Heart left ventricle (tissue), 16 donors: ENCODE measurements at regions not wholly inside any gene's neighbourhood (a gene's known extent, or its start where the extent isn't known, plus 50 kb on each side); places are given as distances from the start of the nearest gene placed in this dataset.

Experiments
- ATAC-seq, 4 donors: fragments of 200-7000 bp; cut with Tn5 transposase; one replicate each; pipeline ENCODE4 v1.9.1; 2020 to 2022; ENCODE audit warnings: moderate library complexity in 4 of 4, mild to moderate bottlenecking in 3 of 4, moderate number of reproducible peaks in 1 of 4
- DNase-seq, 5 donors: peaks; one replicate each; pipeline ENCODE4 v3.0.0-alpha.2; 2020
- H3K27ac ChIP-seq, 12 donors: fragments of 200-600 bp; sonication (generic) in 4 of 12; one replicate each; pipeline versions ENCODE4 v1.5.0 to v1.8.0; 2016 to 2022; ENCODE audit warnings: mild to moderate bottlenecking in 2 of 12
- H3K27me3 ChIP-seq, 9 donors: fragments of 200-600 bp; sonication (generic) in 2 of 9; one replicate each; pipeline versions ENCODE4 v1.5.1 to v1.8.0; 2016 to 2022; ENCODE audit warnings: mild to moderate bottlenecking in 3 of 9
- H3K36me3 ChIP-seq, 9 donors: fragments of 200-600 bp; sonication (generic) in 2 of 9; one replicate each; pipeline versions ENCODE4 v1.5.0 to v1.8.0; 2018 to 2022; ENCODE audit warnings: mild to moderate bottlenecking in 2 of 9
- H3K4me1 ChIP-seq, 12 donors: fragments of 200-600 bp; sonication (generic) in 4 of 12; one replicate each; pipeline versions ENCODE4 v1.5.0 to v1.8.0; 2016 to 2022; ENCODE audit warnings: mild to moderate bottlenecking in 3 of 12
- H3K4me3 ChIP-seq, 12 donors: fragments of 200-600 bp; sonication (generic) in 4 of 12; one replicate each; pipeline versions ENCODE4 v1.5.0 to v1.8.0; 2017 to 2022; ENCODE audit warnings: mild to moderate bottlenecking in 9 of 12, moderate library complexity in 4 of 12
- H3K9me3 ChIP-seq, 12 donors: fragments of 200-600 bp; sonication (generic) in 4 of 12; one replicate each; pipeline versions ENCODE4 v1.5.0 to v1.8.0; 2016 to 2022; ENCODE audit warnings: mild to moderate bottlenecking in 1 of 12
- CTCF ChIP-seq, 12 donors: fragments of 200-600 bp; sonication (generic) in 4 of 12; IDR thresholded peaks; one replicate each; pipeline versions ENCODE4 v1.5.0 to v1.8.0; 2018 to 2022; ENCODE audit warnings: antibody characterized with exemption in 12 of 12, mild to moderate bottlenecking in 5 of 12
- POLR2A ChIP-seq, 2 donors: fragments of 450-650 bp; IDR thresholded peaks; one replicate each; pipeline ENCODE4 v1.6.1; 2017; ENCODE audit warnings: antibody characterized with exemption in 2 of 2, mild to moderate bottlenecking in 2 of 2, moderate library complexity in 2 of 2
- WGBS, 4 donors: extraction: QIAGEN DNeasy Blood & Tissue Kit in 2 of 4; methylation state at CpG; one replicate each; pipeline versions ENCODE4 v1.1.5 to v1.1.7; 2013 to 2018; 5-methylcytosine and 5-hydroxymethylcytosine counted together
- intact Hi-C, 10 donors: fragments of 100-400 bp; cut with DNase I; formaldehyde crosslinking; loops; one replicate each; pipeline versions ENCODE4 v1.11.1 to v1.14.2; 2022
- donor health status: ischemic (EF 13 %, LVEDD 7.1; RV severe dilation, severe dysfunction).
- donor health status: healthy with polysubstance abuse.
- donor health status: DM: no; HTN: yes; CAD: no.
- donor health status: DM: no; HTN: no; CAD: no.
- donor health status: ischemic (EF 25% LVEDD 6.9; RV normal size, moderate dysfunction).
- donor health status: ischemic (EF 25% LVEDD 5.7; RV mildly dilated, moderate dysfunction).
- donor health status: healthy.
- donor health status: DM: yes; HTN: yes; CAD: no.
- donor health status: ischemic (EF 35%, LVEDD 5.7; RV mildly dilated, moderate dysfunction).
- donor health status: nonischemic (EF 11% LVEDD 7.7; RV severe dilation, severe dysfunction).
- donor health status: DM: yes; HTN: yes; CAD: no.
- donor health status: PGD.
- donor health status: ischemic (EF 29% LVEDD 5.4; RV normal size, mild dysfunction).
- donor health status: nonischemic (EF 23%, LVEDD 6.1; RV moderate dilation, normal function).

- ATAC-seq (no peak), DNase-seq (no peak)
- Histone ChIP-seq H3K27ac (no peak overlapping the region), H3K4me3 (no peak overlapping the region), H3K36me3 (no peaks in the 10 kb centered on the region), H3K4me1 (no peaks in the 10 kb centered on the region), H3K9me3 (peaks cover 0 to 29% (median 6%) of the 10 kb centered on the region in 12 donors), H3K27me3 (no peaks in the 10 kb centered on the region)
- TF ChIP-seq CTCF (IDR thresholded peaks at IDR 0.05) (no peak), POLR2A (IDR thresholded peaks at IDR 0.05) (no peak)
- intact Hi-C loops = no loop called here
- WGBS, 4 donors = 28 to 42% (median 36%) methylated on average over 1 of the region's 1 CpG
Observed at GRCh38 chr4:160283081-160283480, 1180.2 kb downstream of the RAPGEF2 start.

- Histone ChIP-seq H3K4me1 (no peaks in the 10 kb centered on the region), H3K27me3 (no peaks in the 10 kb centered on the region), H3K9me3 (peaks cover 0 to 29% (median 6%) of the 10 kb centered on the region in 12 donors), H3K27ac (no peak overlapping the region), H3K4me3 (no peak overlapping the region), H3K36me3 (no peaks in the 10 kb centered on the region)
- ATAC-seq (no peak), DNase-seq (no peak)
- TF ChIP-seq CTCF (IDR thresholded peaks at IDR 0.05) = no peak
- TF ChIP-seq POLR2A (IDR thresholded peaks at IDR 0.05) = no peak
- 89 to 94% (median 92%) methylated on average over 1 of the region's 1 CpG for WGBS, 4 donors
- intact Hi-C loops = no loop called here
Observed at GRCh38 chr4:160284516-160284915, 1181.6 kb downstream of the RAPGEF2 start.

GRCh38 chr4:160286051-160286450 lies 1183.2 kb downstream of the RAPGEF2 start:
- DNase-seq (no peak), ATAC-seq (no peak)
- H3K27ac ChIP-seq = no peak overlapping the region
- whole genome bisulfite sequencing, 4 donors = 0 to 85% (median 41%) methylated on average over 1 of the region's 1 CpG
- intact Hi-C loops = no loop called here
- H3K36me3 ChIP-seq = no peaks in the 10 kb centered on the region
- TF ChIP-seq CTCF (IDR thresholded peaks at IDR 0.05) (no peak), POLR2A (IDR thresholded peaks at IDR 0.05) (no peak)
- H3K4me3 ChIP-seq = no peak overlapping the region
- no peaks in the 10 kb centered on the region for H3K27me3 ChIP-seq
- H3K9me3 ChIP-seq = peaks cover 0 to 16% (median 0%) of the 10 kb centered on the region in 12 donors
- H3K4me1 ChIP-seq = no peaks in the 10 kb centered on the region

- Histone ChIP-seq H3K27ac (no peak overlapping the region), H3K4me1 (no peaks in the 10 kb centered on the region), H3K27me3 (no peaks in the 10 kb centered on the region), H3K36me3 (no peaks in the 10 kb centered on the region), H3K4me3 (no peak overlapping the region), H3K9me3 (no peaks in the 10 kb centered on the region)
- intact Hi-C loops = no loop called here
- ATAC-seq (no peak), DNase-seq (no peak)
- WGBS, 4 donors = 66 to 71% (median 68%) methylated on average over 1 of the region's 1 CpG
- no peak for TF ChIP-seq POLR2A (IDR thresholded peaks at IDR 0.05)
- TF ChIP-seq CTCF (IDR thresholded peaks at IDR 0.05) = no peak
Observed at GRCh38 chr4:160296476-160296875, 1193.6 kb downstream of the RAPGEF2 start.
